ENCODE measurements at regions not wholly inside any gene's neighbourhood (a gene's known extent, or its start where the extent isn't known, plus 50 kb on each side); places are given as distances from the start of the nearest gene placed in this dataset.

- TF ChIP-seq CTCF (IDR thresholded peaks at IDR 0.05) (no peak), POLR2AphosphoS5 (IDR thresholded peaks at IDR 0.05; ENCODE audit: low read depth, low read length) (no peak), MAX (IDR thresholded peaks at IDR 0.05; ENCODE audit: low read depth) (no peak), RCOR1 (IDR thresholded peaks at IDR 0.05; ENCODE audit: low read length) (no peak), REST (IDR thresholded peaks at IDR 0.05; ENCODE audit: low read depth, low read length) (no peak), YY1 (IDR thresholded peaks at IDR 0.05; ENCODE audit: low read depth) (no peak), RXRA (IDR thresholded peaks at IDR 0.05; ENCODE audit: borderline replicate concordance, low read depth) (no peak), GABPA (IDR thresholded peaks at IDR 0.05; ENCODE audit: low read depth) (no peak), RFX5 (IDR thresholded peaks at IDR 0.05; ENCODE audit: low read length) (no peak), TAF1 (IDR thresholded peaks at IDR 0.05; ENCODE audit: borderline replicate concordance, low read depth, low read length) (no peak), USF2 (IDR thresholded peaks at IDR 0.05; ENCODE audit: borderline replicate concordance, low read depth, low read length) (no peak), EP300 (IDR thresholded peaks at IDR 0.05; ENCODE audit: borderline replicate concordance in 1 of 2, low read depth in 1 of 2, low read length in 1 of 2) (no peak)
Measured at GRCh38 chr3:190996181-190996775, 133.8 kb upstream of the GMNC start.
